Gastroesophageal sphincter (tissue), 4 donors: ENCODE measurements at regions not wholly inside any gene's neighbourhood (a gene's known extent, or its start where the extent isn't known, plus 50 kb on each side); places are given as distances from the start of the nearest gene placed in this dataset.

ENCODE experiments used
- ATAC-seq: fragments of 150-250 bp; one replicate; pipeline ENCODE4 v1.9.1; 2016; ENCODE audit warnings: mild to moderate bottlenecking, moderate library complexity
- H3K27ac ChIP-seq, 4 donors: fragments of 200-600 bp; sonication (generic) in 3 of 4; 1 replicate in 3 of 4; 2 replicates in 1 of 4; pipeline ENCODE4 v1.5.1; 2016 to 2019
- H3K27me3 ChIP-seq: fragments of 200-600 bp; sonication (generic); one replicate; pipeline ENCODE4 v1.5.1; 2019
- H3K36me3 ChIP-seq, 2 donors: fragments of 200-600 bp; sonication (generic); one replicate each; pipeline ENCODE4 v1.5.1; 2019; ENCODE audit warnings: control low read depth in 1 of 2
- H3K4me1 ChIP-seq, 3 donors: fragments of 200-600 bp; sonication (generic); 1 replicate in 2 of 3; 2 replicates in 1 of 3; pipeline ENCODE4 v1.5.1; 2016 to 2019; ENCODE audit warnings: control low read depth in 2 of 3
- H3K4me3 ChIP-seq, 2 donors: fragments of 200-600 bp; sonication (generic); one replicate each; pipeline ENCODE4 v1.5.1; 2019; ENCODE audit warnings: mild to moderate bottlenecking in 1 of 2, moderate library complexity in 1 of 2
- H3K9me3 ChIP-seq, 3 donors: fragments of 200-600 bp; sonication (generic); one replicate each; pipeline ENCODE4 v1.5.1; 2017 to 2019; ENCODE audit warnings: control low read depth in 2 of 3
- CTCF ChIP-seq, 4 experiments: fragments of 200-600 bp in 2 of 4; fragments of 450-650 bp in 2 of 4; sonication (generic) in 1 of 4; IDR thresholded peaks; one replicate each; pipeline ENCODE4 v1.5.1; 2017 to 2019; ENCODE audit warnings: antibody characterized with exemption in 4 of 4, mild to moderate bottlenecking in 2 of 4, moderate library complexity in 2 of 4
- EP300 ChIP-seq: sonication (generic); formaldehyde crosslinking; IDR thresholded peaks from one replicate; pipeline ENCODE4 v1.6.1; 2017; ENCODE audit warnings: antibody characterized with exemption, mild to moderate bottlenecking
- POLR2A ChIP-seq, 2 donors: fragments of 450-650 bp; IDR thresholded peaks; one replicate each; pipeline ENCODE4 v1.6.1; 2017; ENCODE audit warnings: antibody characterized with exemption in 2 of 2, mild to moderate bottlenecking in 2 of 2, moderate library complexity in 1 of 2
- POLR2AphosphoS5 ChIP-seq: sonication (generic); formaldehyde crosslinking; IDR thresholded peaks from one replicate; pipeline ENCODE4 v1.6.1; 2017; ENCODE audit warnings: antibody characterized with exemption
- WGBS, 2 donors: methylation state at CpG; one replicate each; pipeline ENCODE4 v1.1.5; 2018; ENCODE audit warnings: low coverage in 1 of 2; 5-methylcytosine and 5-hydroxymethylcytosine counted together

GRCh38 chr4:14047840-14048239, 420.3 kb upstream of the BOD1L1 start:
- H3K4me3 ChIP-seq: no peak overlapping the region
- 93 to 100% methylated on average over 1 of the region's 1 CpG for WGBS, 2 donors
- no peaks in the 10 kb centered on the region for H3K27me3 ChIP-seq
- H3K9me3 ChIP-seq: no peaks in the 10 kb centered on the region
- H3K4me1 ChIP-seq: no peaks in the 10 kb centered on the region
- no peaks in the 10 kb centered on the region for H3K36me3 ChIP-seq
- no peak overlapping the region for H3K27ac ChIP-seq
- no peak for ATAC-seq
- TF ChIP-seq POLR2AphosphoS5 (no peak), CTCF (IDR thresholded peaks at IDR 0.05) (no peak), POLR2A (IDR thresholded peaks at IDR 0.05) (no peak), EP300 (no peak)

DNA sequence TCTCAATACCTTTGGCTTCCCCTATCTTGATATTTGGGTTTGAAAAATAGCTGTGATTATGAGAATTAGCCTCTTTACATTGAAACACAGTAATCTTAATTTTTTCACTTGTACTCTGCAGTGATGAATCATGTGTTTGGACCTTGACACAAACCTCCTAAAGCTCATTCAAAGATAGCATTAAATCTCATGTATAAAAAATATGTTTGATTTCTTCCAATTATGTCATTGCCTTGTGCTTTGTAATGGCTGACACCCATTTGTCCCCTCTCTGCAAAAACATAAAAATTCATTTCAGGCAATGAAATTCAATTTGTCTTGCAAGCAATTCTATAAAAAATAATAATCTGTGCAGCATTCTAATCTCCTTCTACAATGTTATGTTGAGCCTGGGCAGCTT, 422.4 kb upstream of the BOD1L1 start:
- H3K27ac ChIP-seq: no peak overlapping the region
- no peaks in the 10 kb centered on the region for H3K36me3 ChIP-seq
- TF ChIP-seq CTCF (IDR thresholded peaks at IDR 0.05): no peak
- no peak for TF ChIP-seq POLR2A (IDR thresholded peaks at IDR 0.05)
- TF ChIP-seq POLR2AphosphoS5: no peak
- no peak for TF ChIP-seq EP300
- H3K4me1 ChIP-seq: no peaks in the 10 kb centered on the region
- H3K9me3 ChIP-seq: no peaks in the 10 kb centered on the region
- no peaks in the 10 kb centered on the region for H3K27me3 ChIP-seq
- H3K4me3 ChIP-seq: no peak overlapping the region
- no peak for ATAC-seq

DNA sequence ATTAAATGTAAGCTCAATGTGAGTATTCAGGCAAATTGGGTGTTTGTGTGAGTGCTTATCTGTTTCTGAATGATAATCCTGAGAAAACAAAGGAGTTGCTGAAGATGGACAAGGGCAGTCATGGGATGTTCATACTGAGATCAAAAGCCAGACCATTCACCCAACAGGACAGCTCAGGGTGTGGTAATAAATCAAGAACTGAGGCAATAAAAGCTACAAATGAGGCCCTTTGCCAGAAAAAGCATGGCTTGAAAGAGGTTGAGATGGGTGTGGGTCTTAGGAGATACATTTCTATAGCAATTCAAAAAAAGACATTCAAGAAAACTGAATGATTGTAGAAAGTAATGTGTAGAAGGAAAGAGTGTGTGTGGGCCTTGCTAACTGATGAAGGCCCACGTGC, 425.8 kb upstream of the BOD1L1 start:
- Histone ChIP-seq H3K4me1 (no peaks in the 10 kb centered on the region), H3K4me3 (no peak overlapping the region), H3K27ac (no peak overlapping the region), H3K9me3 (no peaks in the 10 kb centered on the region), H3K27me3 (no peaks in the 10 kb centered on the region), H3K36me3 (no peaks in the 10 kb centered on the region)
- no peak for TF ChIP-seq EP300
- TF ChIP-seq CTCF (IDR thresholded peaks at IDR 0.05): no peak
- no peak for TF ChIP-seq POLR2A (IDR thresholded peaks at IDR 0.05)
- TF ChIP-seq POLR2AphosphoS5: no peak
- ATAC-seq: no peak
- 43 to 50% methylated on average over 1 of the region's 1 CpG for WGBS, 2 donors

- 47 to 67% methylated on average over 1 of the region's 1 CpG for WGBS, 2 donors
- no peaks in the 10 kb centered on the region for H3K36me3 ChIP-seq
- H3K27ac ChIP-seq: no peak overlapping the region
- no peaks in the 10 kb centered on the region for H3K9me3 ChIP-seq
- H3K27me3 ChIP-seq: no peaks in the 10 kb centered on the region
- no peak for ATAC-seq
- no peaks in the 10 kb centered on the region for H3K4me1 ChIP-seq
- TF ChIP-seq EP300 (no peak), CTCF (IDR thresholded peaks at IDR 0.05) (no peak), POLR2A (IDR thresholded peaks at IDR 0.05) (no peak), POLR2AphosphoS5 (no peak)
- no peak overlapping the region for H3K4me3 ChIP-seq
Observed at GRCh38 chr4:14054391-14054790, 426.9 kb upstream of the BOD1L1 start.

DNA sequence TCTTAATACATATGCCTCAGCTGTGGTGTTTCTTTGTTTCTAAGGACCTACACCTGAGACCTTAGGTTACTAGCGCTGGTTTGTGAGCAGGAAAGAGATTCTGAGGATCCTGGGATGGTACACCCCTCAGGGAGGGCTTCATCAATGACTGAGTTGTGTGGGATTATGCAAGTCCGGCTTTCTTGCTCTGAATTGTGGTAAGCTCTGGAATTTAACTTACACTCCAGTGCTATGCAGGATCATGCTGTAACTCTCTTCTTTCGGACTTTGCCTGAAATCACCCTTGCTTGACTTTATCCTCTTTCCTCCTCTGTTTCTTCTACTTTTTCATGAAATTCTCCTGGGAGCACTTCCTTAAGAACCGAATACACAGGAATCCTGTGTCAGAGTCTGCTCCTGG, 431.5 kb upstream of the BOD1L1 start:
- Histone ChIP-seq H3K27me3 (no peaks in the 10 kb centered on the region), H3K9me3 (no peaks in the 10 kb centered on the region), H3K4me3 (no peak overlapping the region), H3K27ac (no peak overlapping the region), H3K36me3 (no peaks in the 10 kb centered on the region), H3K4me1 (no peaks in the 10 kb centered on the region)
- TF ChIP-seq POLR2AphosphoS5: no peak
- no peak for TF ChIP-seq POLR2A (IDR thresholded peaks at IDR 0.05)
- TF ChIP-seq EP300: no peak
- TF ChIP-seq CTCF (IDR thresholded peaks at IDR 0.05): no peak
- WGBS, 2 donors: 55 to 74% methylated on average over 4 of the region's 4 CpGs
- no peak for ATAC-seq
